ENCODE measurements at regions not wholly inside any gene's neighbourhood (a gene's known extent, or its start where the extent isn't known, plus 50 kb on each side); places are given as distances from the start of the nearest gene placed in this dataset.

DNA sequence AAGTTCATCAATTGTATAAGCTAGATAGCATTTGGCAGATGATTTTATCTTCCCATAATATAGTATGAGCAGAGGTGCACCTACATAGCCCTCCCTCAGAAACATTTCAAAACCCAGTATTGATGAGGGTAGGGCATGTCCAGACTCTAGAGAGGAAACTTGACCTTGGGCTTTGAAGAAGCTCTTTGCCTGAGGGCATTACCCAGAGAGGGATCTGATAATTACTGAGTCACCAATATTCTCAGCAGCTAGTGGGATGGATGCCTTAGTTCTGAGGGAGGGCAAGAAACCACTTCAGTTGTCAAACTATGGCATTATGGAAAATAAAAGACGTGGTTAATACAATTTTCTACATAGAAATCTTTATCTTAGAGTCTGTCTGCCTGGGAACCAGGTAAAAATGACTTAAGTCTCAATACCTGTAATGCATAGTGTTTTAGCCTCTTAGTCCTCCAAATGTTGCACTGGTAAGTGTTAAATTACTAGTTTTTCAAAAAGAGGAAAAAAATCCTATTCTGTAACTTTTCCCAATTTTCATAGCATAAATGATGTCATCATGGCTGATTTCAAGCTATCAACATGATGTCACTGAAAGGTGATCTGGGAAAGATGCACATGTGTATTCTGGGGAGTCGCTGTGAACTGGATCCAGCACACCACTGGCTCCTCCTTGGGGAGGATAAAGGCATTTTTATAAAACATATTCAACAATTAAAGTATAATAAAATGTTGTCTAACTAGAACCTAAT is 809.0 kb downstream of the KCTD16 start:
- no peaks in the 10 kb centered on the region for H3K36me3 ChIP-seq (ENCODE audit: control insufficient read depth, insufficient read depth, low read length)
- DNase-seq (ENCODE audit: extremely low read depth in 1 of 4, low spot score in 3 of 4) = no peak
- ChIA-PET CTCF (ENCODE audit: low intra/inter-chr PET ratio) (no interaction called here), POLR2A (no interaction called here)
- H3K9me3 ChIP-seq (replicated peaks; ENCODE audit: control insufficient read depth, insufficient read depth, low read depth, low read length) = 0 out of 2 replicates have a peak, but pooled peaks cover 1% of the 10 kb centered on the region
- no peaks in the 10 kb centered on the region for H3K27me3 ChIP-seq (ENCODE audit: control insufficient read depth in 2 of 2, insufficient read depth in 2 of 2, low read length in 2 of 2)
- H3K4me2 ChIP-seq (ENCODE audit: insufficient read depth, low read length) = no peak overlapping the region
- no peaks in the 10 kb centered on the region for H3K4me1 ChIP-seq (replicated peaks in 1 of 2; ENCODE audit: control insufficient read depth in 2 of 2, insufficient read depth in 2 of 2, low read length in 2 of 2)
- no peaks in the 10 kb centered on the region for H3K79me2 ChIP-seq (ENCODE audit: control insufficient read depth, insufficient read depth, low read length)
- FAIRE-seq = no peak
- in situ Hi-C loops (cut with MboI) (no loop called here), intact Hi-C loops (cut with micrococcal nuclease) (no loop called here)
- TF ChIP-seq PTBP1 (IDR thresholded peaks at IDR 0.05; ENCODE audit: low read depth, low read length) (no peak), NFYB (IDR thresholded peaks at IDR 0.05; ENCODE audit: extremely low read depth, insufficient read length) (no peak), SOX6 (IDR thresholded peaks at IDR 0.05) (no peak), ZKSCAN8 (CRISPR knock-in tag; IDR thresholded peaks at IDR 0.05) (no peak), KAT2B (IDR thresholded peaks at IDR 0.05; ENCODE audit: low read depth, low read length) (no peak), ZSCAN32 (CRISPR knock-in tag; IDR thresholded peaks at IDR 0.05) (no peak), RFX7 (CRISPR knock-in tag; IDR thresholded peaks at IDR 0.05) (no peak), ZNF778 (CRISPR knock-in tag; IDR thresholded peaks at IDR 0.05) (no peak), ZNF785 (CRISPR knock-in tag; IDR thresholded peaks at IDR 0.05) (no peak), RFX5 (IDR thresholded peaks at IDR 0.05; ENCODE audit: low read depth, low read length) (no peak), EP400 (IDR thresholded peaks at IDR 0.05) (no peak), ZNF384 (IDR thresholded peaks at IDR 0.05; ENCODE audit: low read depth, low read length) (no peak)
- TF ChIP-seq, protein P1, sequence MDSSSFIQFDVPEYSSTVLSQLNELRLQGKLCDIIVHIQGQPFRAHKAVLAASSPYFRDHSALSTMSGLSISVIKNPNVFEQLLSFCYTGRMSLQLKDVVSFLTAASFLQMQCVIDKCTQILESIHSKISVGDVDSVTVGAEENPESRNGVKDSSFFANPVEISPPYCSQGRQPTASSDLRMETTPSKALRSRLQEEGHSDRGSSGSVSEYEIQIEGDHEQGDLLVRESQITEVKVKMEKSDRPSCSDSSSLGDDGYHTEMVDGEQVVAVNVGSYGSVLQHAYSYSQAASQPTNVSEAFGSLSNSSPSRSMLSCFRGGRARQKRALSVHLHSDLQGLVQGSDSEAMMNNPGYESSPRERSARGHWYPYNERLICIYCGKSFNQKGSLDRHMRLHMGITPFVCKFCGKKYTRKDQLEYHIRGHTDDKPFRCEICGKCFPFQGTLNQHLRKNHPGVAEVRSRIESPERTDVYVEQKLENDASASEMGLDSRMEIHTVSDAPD (CRISPR knock-in tag; IDR thresholded peaks at IDR 0.05) = no peak
- TF ChIP-seq, protein P2, sequence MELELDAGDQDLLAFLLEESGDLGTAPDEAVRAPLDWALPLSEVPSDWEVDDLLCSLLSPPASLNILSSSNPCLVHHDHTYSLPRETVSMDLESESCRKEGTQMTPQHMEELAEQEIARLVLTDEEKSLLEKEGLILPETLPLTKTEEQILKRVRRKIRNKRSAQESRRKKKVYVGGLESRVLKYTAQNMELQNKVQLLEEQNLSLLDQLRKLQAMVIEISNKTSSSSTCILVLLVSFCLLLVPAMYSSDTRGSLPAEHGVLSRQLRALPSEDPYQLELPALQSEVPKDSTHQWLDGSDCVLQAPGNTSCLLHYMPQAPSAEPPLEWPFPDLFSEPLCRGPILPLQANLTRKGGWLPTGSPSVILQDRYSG (tag; conservative IDR thresholded peaks at IDR 0.05; ENCODE audit: low read depth) = no peak
- TF ChIP-seq, protein P3, sequence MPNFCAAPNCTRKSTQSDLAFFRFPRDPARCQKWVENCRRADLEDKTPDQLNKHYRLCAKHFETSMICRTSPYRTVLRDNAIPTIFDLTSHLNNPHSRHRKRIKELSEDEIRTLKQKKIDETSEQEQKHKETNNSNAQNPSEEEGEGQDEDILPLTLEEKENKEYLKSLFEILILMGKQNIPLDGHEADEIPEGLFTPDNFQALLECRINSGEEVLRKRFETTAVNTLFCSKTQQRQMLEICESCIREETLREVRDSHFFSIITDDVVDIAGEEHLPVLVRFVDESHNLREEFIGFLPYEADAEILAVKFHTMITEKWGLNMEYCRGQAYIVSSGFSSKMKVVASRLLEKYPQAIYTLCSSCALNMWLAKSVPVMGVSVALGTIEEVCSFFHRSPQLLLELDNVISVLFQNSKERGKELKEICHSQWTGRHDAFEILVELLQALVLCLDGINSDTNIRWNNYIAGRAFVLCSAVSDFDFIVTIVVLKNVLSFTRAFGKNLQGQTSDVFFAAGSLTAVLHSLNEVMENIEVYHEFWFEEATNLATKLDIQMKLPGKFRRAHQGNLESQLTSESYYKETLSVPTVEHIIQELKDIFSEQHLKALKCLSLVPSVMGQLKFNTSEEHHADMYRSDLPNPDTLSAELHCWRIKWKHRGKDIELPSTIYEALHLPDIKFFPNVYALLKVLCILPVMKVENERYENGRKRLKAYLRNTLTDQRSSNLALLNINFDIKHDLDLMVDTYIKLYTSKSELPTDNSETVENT (CRISPR knock-in tag; IDR thresholded peaks at IDR 0.05) = no peak
- TF ChIP-seq, protein P4, sequence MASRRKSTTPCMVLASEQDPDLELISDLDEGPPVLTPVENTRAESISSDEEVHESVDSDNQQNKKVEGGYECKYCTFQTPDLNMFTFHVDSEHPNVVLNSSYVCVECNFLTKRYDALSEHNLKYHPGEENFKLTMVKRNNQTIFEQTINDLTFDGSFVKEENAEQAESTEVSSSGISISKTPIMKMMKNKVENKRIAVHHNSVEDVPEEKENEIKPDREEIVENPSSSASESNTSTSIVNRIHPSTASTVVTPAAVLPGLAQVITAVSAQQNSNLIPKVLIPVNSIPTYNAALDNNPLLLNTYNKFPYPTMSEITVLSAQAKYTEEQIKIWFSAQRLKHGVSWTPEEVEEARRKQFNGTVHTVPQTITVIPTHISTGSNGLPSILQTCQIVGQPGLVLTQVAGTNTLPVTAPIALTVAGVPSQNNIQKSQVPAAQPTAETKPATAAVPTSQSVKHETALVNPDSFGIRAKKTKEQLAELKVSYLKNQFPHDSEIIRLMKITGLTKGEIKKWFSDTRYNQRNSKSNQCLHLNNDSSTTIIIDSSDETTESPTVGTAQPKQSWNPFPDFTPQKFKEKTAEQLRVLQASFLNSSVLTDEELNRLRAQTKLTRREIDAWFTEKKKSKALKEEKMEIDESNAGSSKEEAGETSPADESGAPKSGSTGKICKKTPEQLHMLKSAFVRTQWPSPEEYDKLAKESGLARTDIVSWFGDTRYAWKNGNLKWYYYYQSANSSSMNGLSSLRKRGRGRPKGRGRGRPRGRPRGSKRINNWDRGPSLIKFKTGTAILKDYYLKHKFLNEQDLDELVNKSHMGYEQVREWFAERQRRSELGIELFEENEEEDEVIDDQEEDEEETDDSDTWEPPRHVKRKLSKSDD (conservative IDR thresholded peaks at IDR 0.05; ENCODE audit: low read length) = no peak
- H3K9ac ChIP-seq (ENCODE audit: insufficient read depth in 1 of 2, low read depth in 2 of 2, low read length in 2 of 2) = no peak overlapping the region
- H2AFZ ChIP-seq (ENCODE audit: low read depth, low read length) = no peak overlapping the region
- no peak overlapping the region for H3K4me3 ChIP-seq
- WGBS (ENCODE audit: insufficient coverage, low coverage, missing lambda C conversion rate) = 4% methylated on average over 2 of the region's 2 CpGs
- no peaks in the 10 kb centered on the region for H4K20me1 ChIP-seq (replicated peaks; ENCODE audit: control insufficient read depth, insufficient read depth, low read length)
- ATAC-seq = no peak
- no peak overlapping the region for H3K27ac ChIP-seq (ENCODE audit: extremely low read depth, low read depth, low read length)
- H3K9me1 ChIP-seq (ENCODE audit: control insufficient read depth, insufficient read depth, low read length) = no peaks in the 10 kb centered on the region
- no TSS peak for BruUV-seq (replicated peaks)

Data from K562 (cell line).